Left kidney (tissue), 1 donor: ENCODE measurements at regions not wholly inside any gene's neighbourhood (a gene's known extent, or its start where the extent isn't known, plus 50 kb on each side); places are given as distances from the start of the nearest gene placed in this dataset.

Source experiments
- DNase-seq: peaks from one replicate; pipeline ENCODE4 v3.0.0-alpha.2; 2013

GRCh38 chr6:168384045-168385036, 56.6 kb upstream of the SMOC2 start:
- DNase-seq: no peak

DNA sequence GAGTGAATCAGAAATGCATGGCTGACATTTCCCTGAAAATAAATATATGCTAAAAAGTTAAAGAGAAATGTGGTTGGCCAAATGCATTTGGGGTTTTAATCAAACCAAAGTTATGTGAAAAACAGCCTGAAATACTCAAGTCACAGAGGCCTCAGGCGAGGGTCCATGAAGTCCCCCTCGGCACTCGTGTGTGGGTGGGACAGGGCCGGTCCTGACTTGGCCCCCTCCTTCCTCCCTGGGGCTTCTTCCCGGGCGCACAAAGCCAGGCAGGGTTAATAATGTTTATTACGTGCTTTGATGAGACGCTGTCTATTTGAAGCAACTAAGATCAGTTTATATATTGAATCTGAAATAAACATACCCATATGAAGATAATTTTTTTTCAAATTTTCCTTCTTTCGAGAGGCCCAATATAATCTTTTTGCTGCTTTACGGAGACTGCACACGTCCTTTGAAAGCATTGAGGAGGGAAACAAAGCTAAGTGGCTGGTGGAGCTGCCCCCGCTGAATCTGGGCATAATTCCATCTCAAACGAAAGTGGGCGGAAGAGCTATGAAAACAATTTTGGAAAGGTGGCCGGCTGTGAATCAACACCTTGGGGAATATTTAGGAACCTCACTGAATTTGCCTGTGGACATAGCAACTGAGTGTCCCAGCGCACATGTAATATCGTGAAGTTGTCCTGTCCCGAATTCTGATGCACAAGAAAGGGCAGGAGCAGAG, 55.8 kb upstream of the SMOC2 start:
- no peak for DNase-seq

GRCh38 chr6:168385858-168386735, 54.9 kb upstream of the SMOC2 start:
- DNase-seq: no peak

GRCh38 chr6:168386973-168387372, 54.0 kb upstream of the SMOC2 start:
- DNase-seq: no peak

DNA sequence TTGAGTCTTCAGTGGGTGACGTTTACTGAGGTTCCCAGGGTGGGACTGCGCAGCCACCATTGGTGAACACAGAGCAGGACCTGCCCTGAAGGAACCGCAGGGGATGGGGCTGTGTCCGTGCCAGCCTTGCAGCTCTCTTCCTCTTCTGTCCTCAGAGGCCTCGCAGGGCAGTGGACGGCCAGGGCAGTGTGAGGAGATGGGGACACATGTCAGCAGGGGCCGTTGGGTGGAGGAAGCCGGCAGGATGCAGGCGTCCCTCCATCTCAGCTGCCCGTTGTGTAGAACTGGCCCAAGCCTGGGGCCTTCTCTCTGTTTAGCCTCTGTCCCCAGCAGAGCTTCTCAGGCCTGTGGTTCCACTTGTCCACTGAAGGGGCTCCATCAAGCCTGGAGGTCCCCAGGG, 53.6 kb upstream of the SMOC2 start:
- DNase-seq: no peak

GRCh38 chr6:168387911-168388310, 53.1 kb upstream of the SMOC2 start:
- DNase-seq: no peak

- no peak for DNase-seq
Measured at GRCh38 chr6:168388641-168389633, 52.0 kb upstream of the SMOC2 start.

- DNase-seq: no peak
Measured at GRCh38 chr6:168390749-168391420, 50.1 kb upstream of the SMOC2 start.
